Liver (tissue), 8 donors: ENCODE measurements at regions not wholly inside any gene's neighbourhood (a gene's known extent, or its start where the extent isn't known, plus 50 kb on each side); places are given as distances from the start of the nearest gene placed in this dataset.

Experiments used
- DNase-seq: peaks from one replicate; pipeline ENCODE4 v3.0.0-alpha.2; 2017; ENCODE audit warnings: low spot score
- H3K27ac ChIP-seq, 2 donors: one replicate each; pipeline ENCODE4 v1.7.0; 2013; ENCODE audit warnings: inconsistent platforms in 2 of 2, low read length in 2 of 2, control low read depth in 1 of 2, low read depth in 1 of 2, mild to moderate bottlenecking in 1 of 2
- H3K27me3 ChIP-seq, 4 donors: one replicate each; pipeline versions ENCODE4 v1.6.1 to v1.7.0; 2013; ENCODE audit warnings: low read length in 3 of 4, inconsistent platforms in 1 of 4, mild to moderate bottlenecking in 1 of 4, moderate library complexity in 1 of 4; ENCODE audit not compliant: control insufficient read depth in 4 of 4, insufficient read depth in 4 of 4
- H3K36me3 ChIP-seq, 4 donors: one replicate each; pipeline versions ENCODE4 v1.6.1 to v1.7.0; 2013; ENCODE audit warnings: low read length in 3 of 4, mild to moderate bottlenecking in 3 of 4, low read depth in 1 of 4, moderate library complexity in 1 of 4; ENCODE audit not compliant: control insufficient read depth in 4 of 4, insufficient read depth in 3 of 4
- H3K4me1 ChIP-seq, 4 donors: one replicate each; pipeline versions ENCODE4 v1.6.1 to v1.7.0; 2013; ENCODE audit warnings: low read length in 3 of 4, mild to moderate bottlenecking in 3 of 4, moderate library complexity in 1 of 4; ENCODE audit not compliant: control insufficient read depth in 4 of 4, insufficient read depth in 4 of 4
- H3K4me3 ChIP-seq, 3 donors: one replicate each; pipeline versions ENCODE4 v1.6.1 to v1.7.0; 2013; ENCODE audit warnings: low read length in 3 of 3, control low read depth in 1 of 3, low read depth in 1 of 3, mild to moderate bottlenecking in 1 of 3
- H3K9ac ChIP-seq, 2 donors: one replicate each; pipeline ENCODE4 v1.7.0; 2013; ENCODE audit warnings: low read length in 2 of 2, mild to moderate bottlenecking in 2 of 2, moderate library complexity in 2 of 2, control low read depth in 1 of 2, low read depth in 1 of 2
- H3K9me3 ChIP-seq, 4 donors: one replicate each; pipeline versions ENCODE4 v1.6.1 to v1.7.0; 2013; ENCODE audit warnings: low read length in 3 of 4; ENCODE audit not compliant: control insufficient read depth in 4 of 4
- ATF3 ChIP-seq: IDR thresholded peaks from 2 replicates; pipeline ENCODE4 v1.6.1; 2016; ENCODE audit warnings: antibody characterized with exemption
- CTCF ChIP-seq: fragments of 150-350 bp; IDR thresholded peaks from 2 replicates; pipeline ENCODE4 v1.5.1; 2017; ENCODE audit warnings: improper control_type of control experiment, low read depth, low read length; ENCODE audit not compliant: missing input control
- EGR1 ChIP-seq, 2 donors: IDR thresholded peaks; 2 replicates each; pipeline ENCODE4 v1.6.1; 2016 to 2018; ENCODE audit warnings: antibody characterized with exemption in 2 of 2, low read depth in 2 of 2
- FOXA1 ChIP-seq: IDR thresholded peaks from 2 replicates; pipeline ENCODE4 v1.6.1; 2016; ENCODE audit warnings: antibody characterized with exemption
- FOXA2 ChIP-seq: IDR thresholded peaks from 2 replicates; pipeline ENCODE4 v1.6.1; 2016; ENCODE audit warnings: antibody characterized with exemption
- GABPA ChIP-seq, 2 donors: IDR thresholded peaks in 1 of 2; conservative IDR thresholded peaks in 1 of 2; 2 replicates each; pipeline ENCODE4 v1.6.1; 2016; ENCODE audit warnings: antibody characterized with exemption in 2 of 2, mild to moderate bottlenecking in 1 of 2, moderate library complexity in 1 of 2
- HNF4A ChIP-seq, 2 donors: conservative IDR thresholded peaks; 2 replicates each; pipeline ENCODE4 v1.6.1; 2016; ENCODE audit warnings: antibody characterized with exemption in 2 of 2, mild to moderate bottlenecking in 2 of 2
- HNF4G ChIP-seq: IDR thresholded peaks from 2 replicates; pipeline ENCODE4 v1.6.1; 2016; ENCODE audit warnings: antibody characterized with exemption
- JUND ChIP-seq, 2 donors: IDR thresholded peaks; 2 replicates each; pipeline ENCODE4 v1.6.1; 2016; ENCODE audit warnings: antibody characterized with exemption in 2 of 2
- MAX ChIP-seq: IDR thresholded peaks from 2 replicates; pipeline ENCODE4 v1.6.1; 2016; ENCODE audit warnings: antibody characterized with exemption
- NR2F2 ChIP-seq: IDR thresholded peaks from 2 replicates; pipeline ENCODE4 v1.6.1; 2016; ENCODE audit warnings: antibody characterized with exemption
- RAD21 ChIP-seq, 2 donors: IDR thresholded peaks; 2 replicates each; pipeline ENCODE4 v1.6.1; 2016; ENCODE audit warnings: antibody characterized with exemption in 2 of 2, mild to moderate bottlenecking in 2 of 2
- REST ChIP-seq: IDR thresholded peaks from 2 replicates; pipeline ENCODE4 v1.6.1; 2016; ENCODE audit warnings: antibody characterized with exemption, mild to moderate bottlenecking
- RXRA ChIP-seq, 2 donors: IDR thresholded peaks; 2 replicates each; pipeline ENCODE4 v1.6.1; 2017 to 2018; ENCODE audit warnings: antibody characterized with exemption in 2 of 2, mild to moderate bottlenecking in 1 of 2
- SP1 ChIP-seq: IDR thresholded peaks from 2 replicates; pipeline ENCODE4 v1.6.1; 2018; ENCODE audit warnings: antibody characterized with exemption, mild to moderate bottlenecking
- TAF1 ChIP-seq: conservative IDR thresholded peaks from 2 replicates; pipeline ENCODE4 v1.6.1; 2016; ENCODE audit warnings: antibody characterized with exemption, mild to moderate bottlenecking
- YY1 ChIP-seq: IDR thresholded peaks from 2 replicates; pipeline ENCODE4 v1.6.1; 2016; ENCODE audit warnings: antibody characterized with exemption, mild to moderate bottlenecking
- ZBTB33 ChIP-seq: IDR thresholded peaks from 2 replicates; pipeline ENCODE4 v1.6.1; 2016; ENCODE audit warnings: antibody characterized with exemption
- WGBS: extraction: QIAGEN DNeasy Blood & Tissue Kit; methylation state at CpG from one replicate; pipeline ENCODE4 v1.1.7; 2013; 5-methylcytosine and 5-hydroxymethylcytosine counted together
- donor health status: healthy.
- donor health status: healthy.
- donor health status: healthy.
- donor health status: healthy.
- donor health status: healthy.

GRCh38 chr17:73797594-73798110 lies 153.4 kb upstream of the SDK2 start:
- Histone ChIP-seq H3K4me3 (no peak overlapping the region), H3K9ac (peak overlapping the region in 1 of 2 donors; percentile 73), H3K27ac (peak overlapping the region; percentile 88 to 89), H3K4me1 (peaks cover 15 to 55% (median 39%) of the 10 kb centered on the region in 4 donors), H3K27me3 (no peaks in the 10 kb centered on the region), H3K9me3 (no peaks in the 10 kb centered on the region), H3K36me3 (no peaks in the 10 kb centered on the region)
- 40% methylated on average over 4 of the region's 4 CpGs for WGBS
- TF ChIP-seq JUND (IDR thresholded peaks at IDR 0.05), result no peak
- TF ChIP-seq SP1, result no peak
- TF ChIP-seq ZBTB33, result no peak
- TF ChIP-seq RXRA (IDR thresholded peaks at IDR 0.05), result no peak
- no peak for TF ChIP-seq MAX
- TF ChIP-seq EGR1 (IDR thresholded peaks at IDR 0.05; ENCODE audit: low read depth in 2 of 2), result no peak
- no peak for TF ChIP-seq ATF3
- TF ChIP-seq TAF1, result no peak
- no peak for TF ChIP-seq FOXA1
- TF ChIP-seq GABPA (IDR thresholded peaks at IDR 0.05 in 1 of 2, conservative IDR thresholded peaks at IDR 0.05 in 1 of 2), result no peak
- no peak for TF ChIP-seq CTCF
- no peak for TF ChIP-seq FOXA2
- TF ChIP-seq YY1, result no peak
- no peak for TF ChIP-seq NR2F2
- TF ChIP-seq RAD21 (IDR thresholded peaks at IDR 0.05), result no peak
- no peak for TF ChIP-seq HNF4A (conservative IDR thresholded peaks at IDR 0.05)
- no peak for TF ChIP-seq REST
- TF ChIP-seq HNF4G, result no peak
- DNase-seq, result no peak
